OCI-LY7 (cell line): ENCODE measurements at regions not wholly inside any gene's neighbourhood (a gene's known extent, or its start where the extent isn't known, plus 50 kb on each side); places are given as distances from the start of the nearest gene placed in this dataset.

Experiments used
- CTCF ChIP-seq: fragments of 200-600 bp; sonication (generic); conservative IDR thresholded peaks from 2 replicates; pipeline ENCODE4 v1.5.1; 2014; ENCODE audit warnings: mild to moderate bottlenecking, antibody characterized with exemption, low read length, moderate library complexity, mixed read lengths
- EZH2phosphoT487 ChIP-seq: fragments of 200-600 bp; sonication (generic); IDR thresholded peaks from 2 replicates; pipeline ENCODE4 v1.6.1; 2018; ENCODE audit warnings: low read depth, borderline replicate concordance, mild to moderate bottlenecking, mixed run types, antibody characterized with exemption, low read length, moderate library complexity, mixed read lengths

- TF ChIP-seq CTCF (no peak), EZH2phosphoT487 (no peak)
These were observed 169.4 kb downstream of the TMEM200A start for GRCh38 chr6:130535242-130535641.
